22Rv1 (cell line): ENCODE measurements at regions not wholly inside any gene's neighbourhood (a gene's known extent, or its start where the extent isn't known, plus 50 kb on each side); places are given as distances from the start of the nearest gene placed in this dataset.

Experiments used
- CTCF ChIP-seq: fragments of 450-650 bp; IDR thresholded peaks from 2 replicates; pipeline ENCODE4 v1.5.1; 2017; ENCODE audit warnings: mild to moderate bottlenecking
- ZFX ChIP-seq: fragments of 450-650 bp; IDR thresholded peaks from 2 replicates; pipeline ENCODE4 v1.6.1; 2017; ENCODE audit warnings: antibody characterized with exemption, borderline replicate concordance

DNA sequence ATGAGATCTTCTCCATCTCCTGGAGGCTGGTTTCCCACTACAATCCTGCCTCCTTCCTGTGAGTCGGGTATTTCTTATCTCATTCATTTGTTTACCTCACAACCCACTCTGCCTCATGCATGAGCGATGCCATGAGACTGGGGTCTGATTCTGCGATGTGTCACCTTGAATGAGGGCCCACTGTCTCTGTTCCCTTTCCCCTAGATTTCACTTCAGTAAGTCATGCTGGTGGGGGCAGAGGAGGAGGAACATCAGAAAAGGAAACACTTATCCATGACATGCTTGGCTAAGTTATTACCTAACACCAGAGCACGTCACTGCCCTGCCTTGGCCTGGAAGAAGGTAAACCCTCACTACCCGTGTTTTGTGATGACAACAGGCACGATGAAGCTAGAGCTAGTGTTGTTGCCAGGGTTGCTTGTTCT is 337.4 kb upstream of the PRDM1 start:
- no peak for TF ChIP-seq CTCF
- no peak for TF ChIP-seq ZFX
